OCI-LY7 (cell line): ENCODE measurements at regions not wholly inside any gene's neighbourhood (a gene's known extent, or its start where the extent isn't known, plus 50 kb on each side); places are given as distances from the start of the nearest gene placed in this dataset.

Experiments used
- CTCF ChIP-seq: fragments of 200-600 bp; sonication (generic); conservative IDR thresholded peaks from 2 replicates; pipeline ENCODE4 v1.5.1; 2014; ENCODE audit warnings: mild to moderate bottlenecking, antibody characterized with exemption, low read length, moderate library complexity, mixed read lengths
- EZH2phosphoT487 ChIP-seq: fragments of 200-600 bp; sonication (generic); IDR thresholded peaks from 2 replicates; pipeline ENCODE4 v1.6.1; 2018; ENCODE audit warnings: low read depth, borderline replicate concordance, mild to moderate bottlenecking, mixed run types, antibody characterized with exemption, low read length, moderate library complexity, mixed read lengths

DNA sequence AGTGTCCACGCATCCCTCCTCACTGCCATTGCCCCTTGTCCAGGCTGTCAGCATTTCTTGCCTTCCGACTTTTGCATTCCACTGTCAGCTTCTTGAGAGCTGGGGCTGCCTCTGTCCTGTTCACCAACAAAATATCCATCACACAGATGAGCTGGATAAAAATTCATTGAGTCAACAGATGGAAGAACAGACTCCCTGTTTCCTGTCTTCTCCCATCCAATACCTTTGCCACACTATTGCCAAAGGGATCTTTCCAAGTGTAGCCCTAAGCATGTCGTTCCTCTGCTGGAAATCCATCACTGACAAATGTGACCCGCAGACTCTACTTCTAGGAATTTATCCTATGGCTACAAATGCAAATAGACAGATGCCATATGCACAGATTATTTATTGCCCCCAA is 78.0 kb upstream of the PJA1 start:
- TF ChIP-seq CTCF (no peak), EZH2phosphoT487 (no peak)
